HCT116 (cell line): ENCODE measurements at regions not wholly inside any gene's neighbourhood (a gene's known extent, or its start where the extent isn't known, plus 50 kb on each side); places are given as distances from the start of the nearest gene placed in this dataset.

Source experiments
- ATAC-seq: fragments of 200-7000 bp; cut with Tn5 transposase; 2 replicates; pipeline ENCODE4 v1.9.1; 2020; ENCODE audit warnings: mild to moderate bottlenecking, moderate library complexity
- BruUV-seq: library from RNA; stranded (reverse); fragments of 400-500 nt; replicated peaks from 2 replicates; lab custom pipeline; 2021; lab: Mats Ljungman, UMichigan
- CTCF ChIA-PET: fragments of 300-600 bp; sonication (Branson Sonifier 250); formaldehyde crosslinking; loops from one replicate; lab custom pipeline; 2021; ENCODE audit warnings: antibody characterized with exemption; lab: Charles Lee
- POLR2A ChIA-PET: fragments of 300-600, 350-600 bp; sonication (Branson Sonifier 250); formaldehyde crosslinking; loops from one replicate; lab custom pipeline; 2021; ENCODE audit warnings: antibody characterized with exemption; lab: Charles Lee
- RAD21 ChIA-PET, 2 experiments: fragments of 300-600 bp; sonication (Branson Sonifier 250); formaldehyde crosslinking; loops; one replicate each; lab custom pipeline; 2023; ENCODE audit warnings: low total read pairs in 2 of 2; ENCODE audit not compliant: uncharacterized antibody in 2 of 2, unreplicated experiment in 2 of 2, low non-redundant PET in 1 of 2; lab: Charles Lee
- DNase-seq: peaks from one replicate; pipeline ENCODE4 v3.0.0-alpha.2; 2010; ENCODE audit warnings: low read depth, low spot score
- H2AFZ ChIP-seq: fragments of 200-600 bp; shearing (Covaris generic), sonication (generic); 2 replicates; pipeline ENCODE4 v1.6.1; 2017; ENCODE audit warnings: low read depth, mixed run types, mixed read lengths, antibody characterized with exemption, low read length; ENCODE audit not compliant: poor library complexity, severe bottlenecking
- H3K27ac ChIP-seq: 2 replicates; pipeline ENCODE4 v1.5.1; 2012; ENCODE audit warnings: low read depth, low read length
- H3K27me3 ChIP-seq: fragments of 200-600 bp; sonication (generic); 2 replicates; pipeline ENCODE4 v1.6.1; 2016; ENCODE audit warnings: mixed run types, low read length, mixed read lengths; ENCODE audit not compliant: insufficient read depth
- H3K36me3 ChIP-seq, 2 experiments: fragments of 200-500 bp in 1 of 2; fragments of 200-600 bp in 1 of 2; sonication (Bioruptor generic) in 1 of 2; sonication (generic) in 1 of 2; 2 replicates each; pipeline versions ENCODE4 v1.5.1 to v1.6.1; 2014 to 2016; ENCODE audit warnings: low read length in 2 of 2, inconsistent platforms in 1 of 2, mixed read lengths in 1 of 2, mixed run types in 1 of 2; ENCODE audit not compliant: insufficient read depth in 2 of 2, control insufficient read depth in 1 of 2
- H3K4me1 ChIP-seq, 2 experiments: fragments of 200-600 bp in 1 of 2; sonication (generic) in 1 of 2; 2 replicates each; pipeline versions ENCODE4 v1.5.1 to v1.6.1; 2012 to 2017; ENCODE audit warnings: low read length in 2 of 2, inconsistent platforms in 1 of 2, mild to moderate bottlenecking in 1 of 2, mixed read lengths in 1 of 2, mixed run types in 1 of 2, moderate library complexity in 1 of 2; ENCODE audit not compliant: insufficient read depth in 2 of 2, control insufficient read depth in 1 of 2
- H3K4me2 ChIP-seq: fragments of 200-600 bp; sonication (generic); 2 replicates; pipeline ENCODE4 v1.6.1; 2017; ENCODE audit warnings: mixed run types, low read length, mixed read lengths
- H3K4me3 ChIP-seq, 2 experiments: fragments of 200-600 bp in 1 of 2; sonication (generic) in 1 of 2; replicated peaks in 1 of 2; 2 replicates each; pipeline ENCODE4 v1.5.1; 2011 to 2016; ENCODE audit warnings: low read length in 2 of 2, control low read depth in 1 of 2, low read depth in 1 of 2, mild to moderate bottlenecking in 1 of 2, mixed read lengths in 1 of 2, mixed run types in 1 of 2
- H3K79me2 ChIP-seq: fragments of 200-600 bp; sonication (generic); 2 replicates; pipeline ENCODE4 v1.6.1; 2017; ENCODE audit warnings: mild to moderate bottlenecking, mixed run types, low read length, moderate library complexity, mixed read lengths; ENCODE audit not compliant: insufficient read depth
- H3K9ac ChIP-seq: fragments of 200-600 bp; sonication (generic); 2 replicates; pipeline ENCODE4 v1.6.1; 2016; ENCODE audit warnings: low read length, mixed read lengths
- H3K9me2 ChIP-seq: fragments of 200-600 bp; sonication (generic), shearing (Covaris generic); 2 replicates; pipeline ENCODE4 v1.6.1; 2017; ENCODE audit warnings: mixed run types, mild to moderate bottlenecking, moderate library complexity; ENCODE audit not compliant: insufficient read depth
- H3K9me3 ChIP-seq, 2 experiments: fragments of 200-500 bp in 1 of 2; fragments of 200-600 bp in 1 of 2; sonication (Bioruptor generic) in 1 of 2; sonication (generic) in 1 of 2; 2 replicates each; pipeline ENCODE4 v1.6.1; 2014 to 2017; ENCODE audit warnings: low read length in 2 of 2, mixed read lengths in 2 of 2, inconsistent platforms in 1 of 2, low read depth in 1 of 2, mild to moderate bottlenecking in 1 of 2, mixed run types in 1 of 2, moderate library complexity in 1 of 2; ENCODE audit not compliant: control insufficient read depth in 1 of 2, insufficient read depth in 1 of 2
- H4K20me1 ChIP-seq: fragments of 200-600 bp; sonication (generic), shearing (Covaris generic); 2 replicates; pipeline ENCODE4 v1.6.1; 2017; ENCODE audit warnings: mixed run types, mild to moderate bottlenecking, moderate library complexity; ENCODE audit not compliant: insufficient read depth
- CBX3 ChIP-seq: IDR thresholded peaks from 2 replicates; pipeline ENCODE4 v1.6.1; 2012; ENCODE audit warnings: low read depth
- EGR1 ChIP-seq: IDR thresholded peaks from 2 replicates; pipeline ENCODE4 v1.6.1; 2012; ENCODE audit warnings: low read depth
- ELF1 ChIP-seq: IDR thresholded peaks from 2 replicates; pipeline ENCODE4 v1.6.1; 2012; ENCODE audit warnings: low read depth, borderline replicate concordance
- EZH2phosphoT487 ChIP-seq: fragments of 200-600 bp; IDR thresholded peaks from 2 replicates; pipeline ENCODE4 v1.6.1; 2018; ENCODE audit warnings: antibody characterized with exemption, borderline replicate concordance
- POLR2A ChIP-seq: IDR thresholded peaks from 2 replicates; pipeline ENCODE4 v1.7.0; 2011; ENCODE audit warnings: borderline replicate concordance; ENCODE audit not compliant: insufficient read depth, insufficient read length; ENCODE audit errors: extremely low read depth
- RAD21 ChIP-seq: IDR thresholded peaks from 2 replicates; pipeline ENCODE4 v1.6.1; 2012; ENCODE audit warnings: low read depth, mild to moderate bottlenecking
- SIN3A ChIP-seq: IDR thresholded peaks from 2 replicates; pipeline ENCODE4 v1.6.1; 2012; ENCODE audit warnings: low read depth
- SP1 ChIP-seq: IDR thresholded peaks from 2 replicates; pipeline ENCODE4 v1.6.1; 2012; ENCODE audit warnings: low read depth
- SRF ChIP-seq: IDR thresholded peaks from 2 replicates; pipeline ENCODE4 v1.6.1; 2012; ENCODE audit warnings: low read depth
- TCF7L2 ChIP-seq: IDR thresholded peaks from 2 replicates; pipeline ENCODE4 v1.7.0; 2011; ENCODE audit warnings: borderline replicate concordance, inconsistent platforms; ENCODE audit not compliant: insufficient read depth, insufficient read length; ENCODE audit errors: extremely low read depth
- YY1 ChIP-seq: IDR thresholded peaks from 2 replicates; pipeline ENCODE4 v1.6.1; 2011; ENCODE audit warnings: low read length, low read depth, moderate library complexity, mild to moderate bottlenecking; ENCODE audit not compliant: insufficient replicate concordance; ENCODE audit errors: extremely low read depth
- ZFX ChIP-seq: fragments of 450-650 bp; IDR thresholded peaks from 2 replicates; pipeline ENCODE4 v1.6.1; 2017
- intact Hi-C: fragments of 100-400 bp; cut with micrococcal nuclease; formaldehyde crosslinking; loops from 2 replicates; pipeline ENCODE4 v1.10.0; 2022
- TF ChIP-seq, protein P1 (sequence below), 3 experiments: fragments of 200-600 bp in 1 of 3; sonication (generic) in 1 of 3; IDR thresholded peaks in 2 of 3; conservative IDR thresholded peaks in 1 of 3; 2 replicates each; pipeline ENCODE4 v1.5.1; 2012 to 2017; ENCODE audit warnings: low read depth in 2 of 3, low read length in 2 of 3, antibody characterized with exemption in 1 of 3, borderline replicate concordance in 1 of 3, control low read depth in 1 of 3, mild to moderate bottlenecking in 1 of 3, mixed read lengths in 1 of 3, mixed run types in 1 of 3, moderate library complexity in 1 of 3; ENCODE audit not compliant: insufficient read depth in 1 of 3
- TF ChIP-seq, protein P2 (sequence below): IDR thresholded peaks from 2 replicates; pipeline ENCODE4 v1.6.1; 2012; ENCODE audit warnings: low read depth
- TF ChIP-seq, protein P3 (sequence below): IDR thresholded peaks from 2 replicates; pipeline ENCODE4 v1.6.1; 2012
- TF ChIP-seq, protein P4 (sequence below): IDR thresholded peaks from 2 replicates; pipeline ENCODE4 v1.6.1; 2012
- TF ChIP-seq, protein P5 (sequence below): IDR thresholded peaks from 2 replicates; pipeline ENCODE4 v1.6.1; 2011; ENCODE audit warnings: mild to moderate bottlenecking, low read length, moderate library complexity; ENCODE audit not compliant: insufficient replicate concordance; ENCODE audit errors: extremely low read depth

GRCh38 chr5:126166368-126166767 is 256.8 kb upstream of the GRAMD2B start (continued):
- TF ChIP-seq EZH2phosphoT487 (no peak), CBX3 (no peak), ZFX (no peak), EGR1 (no peak), TCF7L2 (no peak)

- BruUV-seq = no TSS peak
- CTCF ChIA-PET = no interaction called here
- POLR2A ChIA-PET = no interaction called here
Measured at GRCh38 chr5:126168785-126169184, 254.4 kb upstream of the GRAMD2B start.

More at GRCh38 chr5:126168785-126169184, 254.4 kb upstream of the GRAMD2B start:
- DNase-seq = no peak
- ATAC-seq = no peak
- no peak overlapping the region for H3K27ac ChIP-seq
- no peaks in the 10 kb centered on the region for H3K4me1 ChIP-seq
- H3K79me2 ChIP-seq = no peaks in the 10 kb centered on the region
- intact Hi-C loops = no loop called here
- no peaks in the 10 kb centered on the region for H4K20me1 ChIP-seq
- no peaks in the 10 kb centered on the region for H3K9me2 ChIP-seq
- TF ChIP-seq ELF1 (no peak), POLR2A (no peak), CBX3 (no peak), SP1 (no peak), YY1 (no peak), RAD21 (no peak), ZFX (no peak), SIN3A (no peak), SRF (no peak), EZH2phosphoT487 (no peak), EGR1 (no peak)
- TF ChIP-seq, protein P1, sequence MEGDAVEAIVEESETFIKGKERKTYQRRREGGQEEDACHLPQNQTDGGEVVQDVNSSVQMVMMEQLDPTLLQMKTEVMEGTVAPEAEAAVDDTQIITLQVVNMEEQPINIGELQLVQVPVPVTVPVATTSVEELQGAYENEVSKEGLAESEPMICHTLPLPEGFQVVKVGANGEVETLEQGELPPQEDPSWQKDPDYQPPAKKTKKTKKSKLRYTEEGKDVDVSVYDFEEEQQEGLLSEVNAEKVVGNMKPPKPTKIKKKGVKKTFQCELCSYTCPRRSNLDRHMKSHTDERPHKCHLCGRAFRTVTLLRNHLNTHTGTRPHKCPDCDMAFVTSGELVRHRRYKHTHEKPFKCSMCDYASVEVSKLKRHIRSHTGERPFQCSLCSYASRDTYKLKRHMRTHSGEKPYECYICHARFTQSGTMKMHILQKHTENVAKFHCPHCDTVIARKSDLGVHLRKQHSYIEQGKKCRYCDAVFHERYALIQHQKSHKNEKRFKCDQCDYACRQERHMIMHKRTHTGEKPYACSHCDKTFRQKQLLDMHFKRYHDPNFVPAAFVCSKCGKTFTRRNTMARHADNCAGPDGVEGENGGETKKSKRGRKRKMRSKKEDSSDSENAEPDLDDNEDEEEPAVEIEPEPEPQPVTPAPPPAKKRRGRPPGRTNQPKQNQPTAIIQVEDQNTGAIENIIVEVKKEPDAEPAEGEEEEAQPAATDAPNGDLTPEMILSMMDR (IDR thresholded peaks at IDR 0.05 in 2 of 3, conservative IDR thresholded peaks at IDR 0.05 in 1 of 3; ENCODE audit: borderline replicate concordance in 1 of 3, insufficient read depth in 1 of 3, low read depth in 2 of 3, low read length in 2 of 3) = no peak
- TF ChIP-seq, protein P2, sequence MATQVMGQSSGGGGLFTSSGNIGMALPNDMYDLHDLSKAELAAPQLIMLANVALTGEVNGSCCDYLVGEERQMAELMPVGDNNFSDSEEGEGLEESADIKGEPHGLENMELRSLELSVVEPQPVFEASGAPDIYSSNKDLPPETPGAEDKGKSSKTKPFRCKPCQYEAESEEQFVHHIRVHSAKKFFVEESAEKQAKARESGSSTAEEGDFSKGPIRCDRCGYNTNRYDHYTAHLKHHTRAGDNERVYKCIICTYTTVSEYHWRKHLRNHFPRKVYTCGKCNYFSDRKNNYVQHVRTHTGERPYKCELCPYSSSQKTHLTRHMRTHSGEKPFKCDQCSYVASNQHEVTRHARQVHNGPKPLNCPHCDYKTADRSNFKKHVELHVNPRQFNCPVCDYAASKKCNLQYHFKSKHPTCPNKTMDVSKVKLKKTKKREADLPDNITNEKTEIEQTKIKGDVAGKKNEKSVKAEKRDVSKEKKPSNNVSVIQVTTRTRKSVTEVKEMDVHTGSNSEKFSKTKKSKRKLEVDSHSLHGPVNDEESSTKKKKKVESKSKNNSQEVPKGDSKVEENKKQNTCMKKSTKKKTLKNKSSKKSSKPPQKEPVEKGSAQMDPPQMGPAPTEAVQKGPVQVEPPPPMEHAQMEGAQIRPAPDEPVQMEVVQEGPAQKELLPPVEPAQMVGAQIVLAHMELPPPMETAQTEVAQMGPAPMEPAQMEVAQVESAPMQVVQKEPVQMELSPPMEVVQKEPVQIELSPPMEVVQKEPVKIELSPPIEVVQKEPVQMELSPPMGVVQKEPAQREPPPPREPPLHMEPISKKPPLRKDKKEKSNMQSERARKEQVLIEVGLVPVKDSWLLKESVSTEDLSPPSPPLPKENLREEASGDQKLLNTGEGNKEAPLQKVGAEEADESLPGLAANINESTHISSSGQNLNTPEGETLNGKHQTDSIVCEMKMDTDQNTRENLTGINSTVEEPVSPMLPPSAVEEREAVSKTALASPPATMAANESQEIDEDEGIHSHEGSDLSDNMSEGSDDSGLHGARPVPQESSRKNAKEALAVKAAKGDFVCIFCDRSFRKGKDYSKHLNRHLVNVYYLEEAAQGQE = no peak
- TF ChIP-seq, protein P3, sequence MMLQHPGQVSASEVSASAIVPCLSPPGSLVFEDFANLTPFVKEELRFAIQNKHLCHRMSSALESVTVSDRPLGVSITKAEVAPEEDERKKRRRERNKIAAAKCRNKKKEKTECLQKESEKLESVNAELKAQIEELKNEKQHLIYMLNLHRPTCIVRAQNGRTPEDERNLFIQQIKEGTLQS = no peak
- TF ChIP-seq, protein P4, sequence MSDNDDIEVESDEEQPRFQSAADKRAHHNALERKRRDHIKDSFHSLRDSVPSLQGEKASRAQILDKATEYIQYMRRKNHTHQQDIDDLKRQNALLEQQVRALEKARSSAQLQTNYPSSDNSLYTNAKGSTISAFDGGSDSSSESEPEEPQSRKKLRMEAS = no peak
- TF ChIP-seq, protein P5, sequence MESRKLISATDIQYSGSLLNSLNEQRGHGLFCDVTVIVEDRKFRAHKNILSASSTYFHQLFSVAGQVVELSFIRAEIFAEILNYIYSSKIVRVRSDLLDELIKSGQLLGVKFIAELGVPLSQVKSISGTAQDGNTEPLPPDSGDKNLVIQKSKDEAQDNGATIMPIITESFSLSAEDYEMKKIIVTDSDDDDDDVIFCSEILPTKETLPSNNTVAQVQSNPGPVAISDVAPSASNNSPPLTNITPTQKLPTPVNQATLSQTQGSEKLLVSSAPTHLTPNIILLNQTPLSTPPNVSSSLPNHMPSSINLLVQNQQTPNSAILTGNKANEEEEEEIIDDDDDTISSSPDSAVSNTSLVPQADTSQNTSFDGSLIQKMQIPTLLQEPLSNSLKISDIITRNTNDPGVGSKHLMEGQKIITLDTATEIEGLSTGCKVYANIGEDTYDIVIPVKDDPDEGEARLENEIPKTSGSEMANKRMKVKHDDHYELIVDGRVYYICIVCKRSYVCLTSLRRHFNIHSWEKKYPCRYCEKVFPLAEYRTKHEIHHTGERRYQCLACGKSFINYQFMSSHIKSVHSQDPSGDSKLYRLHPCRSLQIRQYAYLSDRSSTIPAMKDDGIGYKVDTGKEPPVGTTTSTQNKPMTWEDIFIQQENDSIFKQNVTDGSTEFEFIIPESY = no peak
- H3K9me3 ChIP-seq = no peaks in the 10 kb centered on the region
- H3K4me3 ChIP-seq = no peak overlapping the region
- H2AFZ ChIP-seq = no peak overlapping the region
- no peak overlapping the region for H3K4me2 ChIP-seq
- no peaks in the 10 kb centered on the region for H3K36me3 ChIP-seq
- no peak overlapping the region for H3K9ac ChIP-seq
- H3K27me3 ChIP-seq = no peaks in the 10 kb centered on the region
- RAD21 ChIA-PET = no interaction called here
